HG02943 (cell line): ENCODE measurements at regions not wholly inside any gene's neighbourhood (a gene's known extent, or its start where the extent isn't known, plus 50 kb on each side); places are given as distances from the start of the nearest gene placed in this dataset.

Source experiments
- ATAC-seq: cut with Tn5 transposase; IDR thresholded peaks from one replicate; pipeline ENCODE4 v1.9.1; 2021; ENCODE audit warnings: mild to moderate bottlenecking, low read depth, moderate library complexity; ENCODE audit not compliant: unreplicated experiment

DNA sequence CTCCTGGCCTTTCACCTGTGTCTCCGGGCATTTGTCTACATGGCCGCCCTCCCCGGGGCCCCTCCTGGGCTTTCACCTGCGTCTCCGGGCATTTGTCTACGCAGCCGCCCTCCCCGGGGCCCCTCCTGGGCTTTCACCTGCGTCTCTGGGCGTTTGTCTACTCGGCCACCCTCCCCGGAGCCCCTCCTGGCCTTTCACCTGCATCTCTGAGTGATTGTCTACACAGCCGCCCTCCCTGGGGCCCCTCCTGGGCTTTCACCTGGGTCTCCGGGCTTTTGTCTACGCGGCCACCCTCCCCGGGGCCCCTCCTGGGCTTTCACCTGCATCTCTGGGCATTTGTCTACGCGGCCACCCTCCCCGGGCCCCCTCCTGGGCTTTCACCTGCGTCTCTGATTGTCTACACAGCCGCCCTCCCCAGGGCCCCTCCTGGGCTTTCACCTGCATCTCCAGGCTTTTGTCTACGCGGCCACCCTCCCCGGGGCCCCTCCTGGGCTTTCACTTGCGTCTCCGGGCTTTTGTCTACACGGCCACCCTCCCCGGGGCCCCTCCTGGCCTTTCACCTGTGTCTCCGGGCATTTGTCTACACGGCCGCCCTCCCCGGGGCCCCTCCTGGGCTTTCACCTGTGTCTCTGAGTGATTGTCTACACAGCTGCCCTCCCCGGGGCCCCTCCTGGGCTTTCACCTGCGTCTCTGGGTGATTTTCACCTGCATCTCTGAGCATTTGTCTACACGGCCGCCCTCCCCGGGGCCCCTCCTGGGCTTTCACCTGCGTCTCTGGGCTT is 68.0 kb upstream of the GALNT9 start:
- no peak for ATAC-seq

DNA sequence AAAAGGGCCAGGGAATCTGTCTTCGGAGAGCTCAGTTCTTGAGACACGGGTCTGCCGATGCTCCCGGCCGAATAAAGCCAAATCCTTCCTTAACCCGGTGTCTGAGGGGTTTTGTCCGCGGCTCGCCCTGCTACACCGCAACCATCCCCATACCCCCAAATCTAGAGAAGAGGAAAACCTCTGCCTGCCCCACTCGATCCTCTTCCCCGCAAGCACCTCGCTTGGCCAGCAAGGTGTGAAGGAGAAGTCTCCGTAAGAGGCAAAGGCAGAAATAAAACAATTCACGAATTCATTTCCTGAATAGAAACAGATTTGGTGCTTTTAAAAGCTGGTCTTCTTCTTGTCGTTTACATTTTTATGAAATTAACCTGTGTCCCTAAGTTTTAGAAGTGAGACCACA is 67.3 kb upstream of the GALNT9 start:
- no peak for ATAC-seq

DNA sequence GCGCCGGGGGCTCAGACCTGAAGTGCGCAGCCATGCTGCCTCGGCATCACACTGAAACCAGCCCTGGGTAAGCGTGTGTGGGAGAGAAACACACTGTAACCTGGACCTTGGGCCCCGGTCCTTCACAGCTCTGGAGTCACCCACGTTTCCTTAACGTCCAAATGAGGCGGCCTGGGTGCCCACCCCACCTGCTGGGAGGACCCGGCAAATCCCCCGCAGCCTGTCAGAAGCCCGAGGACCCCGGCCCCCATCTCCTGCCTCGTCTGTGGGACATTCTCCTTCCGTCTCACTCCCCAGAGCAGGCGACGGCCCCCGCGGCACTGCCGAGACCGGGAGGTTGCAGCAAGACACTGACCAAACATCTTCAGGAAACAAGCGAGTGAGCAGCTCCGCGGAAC is 66.5 kb upstream of the GALNT9 start:
- no peak for ATAC-seq

DNA sequence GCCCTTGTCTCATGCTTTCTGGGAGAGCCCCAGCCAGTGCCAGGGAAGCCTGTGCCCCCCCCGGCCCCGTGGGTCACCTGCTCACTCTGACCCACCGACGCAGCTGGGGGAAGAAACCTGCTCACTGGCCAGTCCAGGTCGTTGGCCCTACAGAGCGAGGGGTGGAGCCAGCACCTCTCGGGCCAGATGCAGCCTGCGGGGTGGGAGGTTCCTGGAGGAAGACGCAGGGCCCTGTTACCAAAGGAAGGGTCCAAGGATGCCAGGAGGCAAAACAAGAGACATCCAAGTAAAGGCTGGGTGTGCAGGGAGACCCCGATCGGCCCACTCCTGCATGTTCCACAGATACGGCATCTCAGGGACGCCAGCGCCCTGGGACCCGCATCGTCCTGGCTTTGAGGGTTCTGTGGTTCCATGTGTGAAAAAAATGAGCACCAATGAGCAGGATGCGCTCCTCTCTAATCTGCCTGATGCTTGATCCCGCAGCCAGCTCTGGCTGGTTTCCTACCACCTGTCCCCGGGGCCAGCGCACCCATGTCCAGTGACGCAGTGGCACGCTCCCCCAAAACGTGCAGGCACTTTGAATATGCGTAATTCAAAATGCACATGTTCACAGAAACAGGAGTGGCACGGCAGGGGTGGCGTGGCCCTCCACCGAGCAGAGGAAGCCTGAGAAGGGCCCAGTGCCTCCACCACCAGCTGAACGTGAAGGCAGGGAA is 66.0 kb upstream of the GALNT9 start:
- ATAC-seq: no peak

DNA sequence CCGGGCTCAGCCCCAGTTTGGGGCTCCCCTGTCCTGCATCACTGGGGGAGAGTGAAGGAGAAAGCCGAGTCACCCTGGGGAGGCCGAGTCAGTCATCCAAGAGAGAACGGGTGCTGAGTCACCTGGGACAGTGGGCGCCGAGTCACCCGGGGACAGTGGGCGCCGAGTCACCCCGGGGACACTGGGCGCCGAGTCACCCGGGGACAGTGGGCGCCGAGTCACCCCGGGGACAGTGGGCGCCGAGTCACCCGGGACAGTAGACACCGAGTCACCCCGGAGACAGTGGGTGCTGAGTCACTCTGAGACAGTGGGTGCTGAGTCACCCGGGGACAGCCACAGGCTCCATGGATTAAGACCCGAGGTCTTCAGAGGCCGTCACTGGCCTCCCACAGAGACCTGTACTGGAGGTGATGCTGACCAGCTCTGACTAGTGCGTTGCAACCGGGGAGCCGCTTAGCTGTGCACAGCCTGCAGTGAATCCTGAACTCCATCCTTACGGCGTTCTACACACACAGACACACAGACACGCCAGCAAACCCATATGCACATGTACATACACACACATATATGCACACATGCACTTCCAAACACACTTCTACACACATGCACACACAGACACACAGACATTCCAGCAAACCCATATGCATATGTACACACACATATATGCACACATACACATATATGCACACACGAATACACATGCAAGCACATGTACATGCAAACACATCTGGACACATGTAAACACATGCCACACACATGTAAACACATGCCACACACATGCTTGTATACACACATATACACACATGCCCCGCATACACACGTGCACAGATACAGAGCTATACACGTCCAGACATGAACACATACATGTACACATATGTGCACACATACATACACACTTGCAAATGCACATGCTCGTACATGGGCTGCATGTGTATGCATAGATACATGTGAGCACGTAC is 64.9 kb upstream of the GALNT9 start:
- ATAC-seq: no peak

DNA sequence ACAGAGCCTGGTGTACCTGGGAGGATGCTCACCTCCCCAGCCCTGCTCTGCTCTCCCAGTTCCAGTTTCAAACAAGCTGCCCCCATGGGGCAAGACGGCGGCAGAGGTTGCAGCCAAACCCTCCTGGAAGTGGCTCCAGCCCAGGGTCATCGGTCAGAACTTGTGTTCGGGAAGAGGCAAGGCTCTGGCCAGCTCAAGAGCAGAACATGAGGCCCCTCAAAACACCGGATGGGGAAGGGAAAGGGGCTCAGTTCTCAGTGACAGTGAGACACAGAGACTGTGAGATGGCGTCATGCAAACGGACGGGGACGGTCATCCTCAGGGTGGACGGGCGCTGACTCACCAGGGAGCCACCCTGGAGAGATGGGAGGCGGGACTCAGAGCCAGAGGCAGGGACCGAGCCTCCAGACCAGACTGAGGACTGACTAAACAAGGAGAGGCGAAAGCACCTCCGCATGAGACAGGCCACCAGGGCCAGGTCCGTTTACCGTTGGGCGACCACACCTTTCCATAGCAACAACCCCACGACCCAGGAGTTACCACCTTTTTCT is 63.9 kb upstream of the GALNT9 start:
- ATAC-seq: no peak

DNA sequence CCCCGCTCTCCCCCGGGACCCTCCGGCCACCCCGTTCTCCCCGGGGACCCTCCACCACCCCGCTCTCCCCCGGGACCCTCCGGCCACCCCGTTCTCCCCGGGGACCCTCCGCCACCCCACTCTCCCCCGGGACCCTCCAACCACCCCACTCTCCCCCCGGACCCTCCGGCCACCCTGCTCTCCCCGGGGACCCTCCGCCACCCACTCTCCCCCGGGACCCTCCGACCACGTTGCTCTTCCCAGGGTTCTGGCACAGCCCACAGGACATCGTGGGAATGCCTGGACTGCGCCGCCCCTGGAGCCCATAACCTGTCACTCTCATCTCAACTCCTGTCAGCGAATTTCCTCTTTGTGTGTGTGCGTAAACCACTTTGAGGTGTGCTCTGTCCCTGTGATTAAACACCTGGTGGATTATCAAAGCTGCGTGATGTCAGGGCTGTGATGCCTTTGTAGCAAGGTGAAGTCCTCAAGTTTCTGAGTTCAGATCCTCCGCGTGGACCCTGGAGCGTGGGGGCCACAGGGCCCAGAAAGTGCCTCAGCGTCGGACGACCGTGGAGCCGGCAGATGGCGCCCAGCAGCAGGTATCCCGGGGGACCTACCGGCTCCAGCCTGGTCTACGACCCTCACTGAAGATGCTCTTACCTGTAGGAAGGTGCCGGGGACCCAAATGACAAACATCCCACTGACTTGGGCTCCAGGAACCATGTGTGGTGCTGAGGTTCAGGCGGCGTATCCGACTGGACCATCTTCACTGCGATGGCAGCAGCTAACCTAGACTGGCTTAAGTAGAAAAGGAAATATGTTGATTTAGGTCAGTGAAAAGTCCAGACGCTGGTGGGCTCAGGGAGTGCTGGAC is 63.2 kb upstream of the GALNT9 start:
- no peak for ATAC-seq

DNA sequence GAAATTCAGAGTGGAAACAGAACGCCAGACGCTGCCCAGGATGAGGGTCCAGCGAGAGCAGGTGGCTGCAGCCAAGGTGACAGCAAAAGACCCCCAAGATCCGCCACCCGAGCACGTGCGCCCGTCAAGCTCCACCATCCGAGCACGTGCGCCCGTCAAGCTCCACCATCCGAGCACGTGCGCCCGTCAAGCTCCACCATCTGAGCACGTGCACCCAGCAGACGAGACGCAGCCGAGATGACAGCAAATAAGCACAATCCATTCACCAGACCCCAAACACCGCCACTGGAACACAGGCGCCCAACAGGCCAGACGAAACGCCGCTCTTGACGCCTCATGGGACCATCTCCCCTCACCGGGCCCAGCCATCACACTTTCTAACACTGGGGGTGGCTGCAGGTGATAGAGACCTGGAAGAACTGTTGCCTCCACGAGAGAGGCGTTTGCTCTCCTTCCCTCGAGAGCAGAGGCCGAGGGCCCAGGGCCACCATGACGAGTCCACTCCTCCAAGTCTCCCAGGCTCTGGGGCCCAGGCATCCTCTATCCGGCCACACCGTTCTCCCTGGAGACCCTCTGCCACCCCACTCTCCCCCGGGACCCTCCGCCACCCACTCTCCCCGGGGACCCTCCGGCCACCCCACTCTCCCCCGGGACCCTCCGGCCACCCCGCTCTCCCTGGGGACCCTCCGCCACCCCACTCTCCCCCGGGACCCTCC is 62.1 kb upstream of the GALNT9 start:
- ATAC-seq: no peak

DNA sequence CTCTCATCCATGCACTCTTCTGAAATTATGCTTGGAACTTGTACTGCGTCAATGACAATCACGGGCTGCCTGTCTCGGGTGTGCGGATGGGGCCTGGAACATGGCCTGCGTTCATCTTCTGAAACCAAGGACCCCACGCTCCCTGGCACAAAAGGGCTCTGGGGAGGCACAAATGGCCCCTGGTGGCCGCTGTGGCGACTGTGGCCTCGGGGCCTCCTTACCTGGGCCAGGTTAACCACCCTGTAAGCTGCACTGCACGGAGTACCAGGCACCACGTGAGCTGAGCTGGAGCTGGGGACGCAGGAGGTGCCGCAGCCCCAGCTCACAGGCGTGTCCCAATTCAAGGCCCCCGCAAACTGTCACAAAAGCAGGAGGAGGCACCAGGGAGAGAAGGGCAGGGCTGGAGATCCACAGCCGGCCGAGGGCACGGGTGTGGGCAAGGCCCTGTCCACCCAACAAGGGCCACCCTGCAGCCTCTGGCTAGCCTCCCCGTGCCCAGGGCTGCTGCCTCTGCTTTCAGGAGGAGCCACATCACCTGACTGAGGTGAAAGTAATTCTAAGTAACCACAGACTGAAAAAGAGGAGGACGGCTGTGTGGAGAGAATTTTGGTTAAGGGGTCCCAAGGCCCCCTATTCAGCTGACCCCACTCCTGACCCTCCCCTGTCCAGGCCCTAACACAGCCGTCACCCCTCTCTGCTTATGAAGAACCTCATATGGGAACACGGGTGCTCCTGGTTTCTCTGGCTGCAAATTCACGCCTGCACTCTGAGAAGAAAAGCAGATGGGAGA is 61.1 kb upstream of the GALNT9 start:
- ATAC-seq: no peak

DNA sequence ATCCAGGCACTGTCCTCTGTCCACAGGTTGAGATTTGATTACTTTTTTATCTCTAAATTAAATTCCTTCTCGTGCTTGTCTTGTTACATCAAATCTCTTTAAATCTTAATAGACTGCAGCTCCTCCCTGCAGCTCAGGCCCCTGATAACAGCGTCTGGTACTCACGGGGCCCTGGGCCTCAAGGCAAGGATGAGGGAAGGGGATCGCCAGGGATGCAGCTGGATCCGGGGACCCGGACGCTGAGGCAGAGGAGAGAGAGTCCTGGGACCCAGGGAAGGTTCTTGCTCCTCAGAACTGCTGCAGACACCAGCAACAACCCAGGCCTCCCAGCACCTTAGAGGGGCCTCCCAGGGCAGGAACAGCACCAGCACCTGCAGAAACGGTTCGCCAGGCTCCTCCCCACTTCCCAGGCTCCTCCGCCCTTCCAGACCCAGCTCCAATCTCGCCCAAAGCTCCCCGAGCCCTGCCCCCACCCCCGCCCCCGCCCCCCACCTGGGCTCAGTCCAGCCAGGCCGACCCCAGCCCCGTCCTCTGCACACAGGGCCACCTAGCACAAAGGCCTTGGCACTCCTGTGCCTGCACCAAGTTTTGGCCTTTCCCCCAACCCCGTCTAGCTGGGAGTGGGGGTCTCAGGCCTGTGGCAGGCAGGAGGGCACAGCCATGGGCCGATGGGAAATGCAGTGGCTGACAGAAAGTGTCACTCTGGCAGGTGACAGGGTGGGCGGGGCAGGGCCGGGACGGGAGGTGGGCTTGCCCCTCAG is 60.3 kb upstream of the GALNT9 start:
- no peak for ATAC-seq

DNA sequence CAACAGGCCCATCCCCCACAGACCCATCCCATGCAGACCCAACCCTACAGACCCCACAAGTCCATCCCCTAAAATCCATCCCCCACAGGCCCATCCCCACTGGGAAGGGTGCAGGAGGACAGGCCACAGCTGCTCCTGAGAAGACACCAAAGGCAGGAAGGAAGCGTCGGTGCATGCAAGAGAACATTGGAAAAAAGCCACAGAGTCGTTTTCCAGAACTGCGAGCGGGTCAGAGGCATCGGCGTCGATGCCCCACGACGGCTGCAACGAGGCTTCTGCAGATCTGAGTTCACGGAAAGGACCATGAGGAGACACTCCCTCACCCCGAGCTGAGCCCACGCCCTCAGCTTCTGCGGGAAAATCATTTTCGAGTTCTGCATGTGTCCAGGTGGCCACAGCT is 59.6 kb upstream of the GALNT9 start:
- ATAC-seq: no peak

DNA sequence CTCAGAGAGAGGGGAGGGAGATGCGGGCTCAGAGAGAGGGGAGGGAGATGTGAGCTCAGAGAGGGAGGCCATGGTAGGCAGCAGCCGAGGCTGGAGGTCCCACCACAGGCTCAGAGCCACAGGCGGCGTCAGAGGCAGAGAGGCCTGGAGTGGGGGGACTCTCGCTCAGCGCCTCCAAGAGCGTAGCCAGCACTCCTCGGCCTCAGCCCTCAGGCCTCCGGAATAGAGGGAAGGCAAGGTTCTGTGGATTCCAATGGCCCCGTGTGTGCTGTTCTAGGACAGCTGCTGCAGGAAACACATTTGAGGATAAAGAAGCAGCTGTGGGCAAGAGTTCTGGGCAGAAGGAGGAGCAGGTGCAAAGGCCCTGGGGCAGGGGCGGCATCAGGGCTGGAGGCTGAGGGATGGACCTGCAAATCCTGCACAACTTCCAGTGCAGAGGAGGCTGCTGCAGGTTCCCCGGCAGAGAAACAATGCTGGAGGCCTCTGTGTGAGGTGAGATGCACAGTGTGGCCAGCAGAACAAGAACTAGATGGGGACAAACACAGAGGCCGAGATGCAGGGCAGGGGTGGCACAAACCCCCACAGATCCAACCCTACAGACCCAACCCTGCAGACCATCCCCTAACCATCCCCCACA is 59.1 kb upstream of the GALNT9 start:
- ATAC-seq: no peak

DNA sequence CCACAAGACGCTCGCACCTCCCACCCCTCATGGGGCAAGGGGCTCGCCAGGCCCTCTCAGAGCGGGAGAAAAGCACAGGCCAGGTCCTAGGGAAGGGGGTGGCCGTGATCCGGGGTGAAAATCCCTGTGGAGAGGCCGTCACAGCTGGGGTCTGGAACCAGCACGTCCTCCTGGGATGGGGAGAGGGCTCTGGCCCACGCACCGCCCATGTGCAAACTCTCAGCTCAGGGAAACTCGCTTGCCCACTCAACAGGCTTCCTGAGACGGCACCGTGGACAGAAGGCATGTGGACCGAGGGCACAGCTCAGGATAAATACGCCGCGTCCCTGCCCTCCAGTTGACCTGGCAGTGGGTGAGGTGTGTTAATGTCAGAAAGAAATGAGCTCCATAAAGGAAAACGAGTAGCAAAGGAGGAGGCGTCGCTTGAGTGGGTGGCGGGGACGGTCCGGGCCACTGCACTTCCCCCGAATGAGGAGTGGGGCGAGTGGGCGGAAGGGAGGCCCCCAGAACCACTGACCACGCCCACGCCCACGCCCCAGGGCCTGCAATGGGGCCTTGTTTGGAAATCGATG is 57.6 kb upstream of the GALNT9 start:
- ATAC-seq: no peak

DNA sequence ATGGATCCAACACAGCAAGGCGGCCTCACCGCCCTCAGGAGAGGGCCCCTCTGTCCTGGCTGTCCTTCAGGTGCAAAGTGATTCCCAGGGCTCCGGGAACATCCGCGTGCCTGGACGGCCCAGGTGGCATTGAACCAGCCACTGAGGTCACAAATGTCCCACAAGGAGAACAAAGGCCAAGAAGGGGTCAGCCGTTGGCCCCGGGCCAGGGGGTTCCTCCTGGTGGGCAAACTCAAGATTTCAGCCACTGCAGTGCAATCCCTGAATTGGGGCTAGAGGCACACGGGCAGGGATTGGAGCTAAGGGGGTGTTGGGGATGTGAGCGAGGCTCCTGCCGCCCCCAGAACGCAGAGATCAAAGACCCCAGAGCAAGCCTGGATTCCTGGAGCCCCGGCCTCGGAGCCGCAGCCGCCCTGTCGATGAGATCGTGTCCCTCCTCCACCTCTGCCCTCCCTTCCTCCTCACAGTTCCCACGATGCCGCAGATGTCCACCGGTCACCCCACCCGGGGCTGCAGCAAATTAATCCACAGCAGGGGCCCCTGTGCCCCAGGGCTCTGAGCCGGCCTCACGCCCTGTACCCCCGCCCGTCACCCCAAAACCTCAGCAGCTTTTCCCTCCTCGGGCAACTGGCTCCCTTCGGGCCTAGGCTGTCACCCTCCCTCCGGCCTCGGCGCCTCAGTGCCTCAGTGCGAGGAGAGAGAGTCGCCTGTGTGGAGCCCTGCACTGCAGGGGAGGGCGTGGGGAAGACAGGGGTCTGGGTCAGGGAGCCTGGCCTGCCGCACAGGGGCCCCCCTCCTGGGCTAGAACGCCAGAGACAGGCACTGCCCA is 56.7 kb upstream of the GALNT9 start:
- ATAC-seq: no peak

DNA sequence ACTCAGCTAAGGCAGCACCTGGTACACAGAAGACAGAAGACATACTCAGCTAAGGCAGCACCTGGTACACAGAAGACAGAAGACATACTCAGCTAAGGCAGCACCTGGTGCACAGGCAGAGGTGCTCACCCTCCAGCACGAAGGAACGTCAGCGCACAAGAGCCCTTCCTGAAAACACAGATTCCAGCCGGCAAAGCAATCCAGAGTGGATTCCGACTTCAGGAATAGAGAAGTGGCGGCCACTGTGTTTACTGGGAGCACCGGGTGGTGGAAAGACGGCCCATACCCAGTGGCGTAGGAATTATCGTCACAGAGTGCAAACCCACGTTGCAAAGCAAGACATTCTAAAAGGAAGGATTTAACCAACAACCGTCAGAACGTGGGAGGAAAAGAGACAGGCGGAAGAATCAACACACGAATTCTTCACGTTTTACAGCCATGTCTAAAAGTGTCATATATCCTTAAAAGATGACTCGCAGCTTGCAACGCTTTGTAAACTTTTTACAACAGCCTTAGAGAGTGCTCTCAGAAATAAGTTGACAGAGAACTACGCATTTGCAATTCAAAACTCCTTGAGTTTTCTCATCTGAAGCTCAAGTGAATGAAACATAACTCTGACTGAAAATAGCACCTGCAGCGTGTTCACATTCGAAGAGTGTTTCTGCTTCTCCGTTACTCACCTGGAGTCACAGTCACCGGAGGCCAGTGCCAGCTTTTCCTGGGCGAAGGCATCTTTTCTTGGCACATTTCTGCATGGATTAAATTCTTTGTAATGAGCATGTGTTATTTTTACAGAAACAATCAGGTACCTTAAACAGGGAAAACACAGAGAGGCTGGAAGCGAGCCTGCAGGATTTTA is 55.8 kb upstream of the GALNT9 start:
- no peak for ATAC-seq
